ENCODE measurements at regions not wholly inside any gene's neighbourhood (a gene's known extent, or its start where the extent isn't known, plus 50 kb on each side); places are given as distances from the start of the nearest gene placed in this dataset.

GRCh38 chr3:68485051-68485450 lies 447.3 kb downstream of the TAFA4 start:
- TF ChIP-seq CTCF (IDR thresholded peaks at IDR 0.05; ENCODE audit: low read depth, low read length, poor library complexity, severe bottlenecking), result no peak
- TF ChIP-seq EZH2phosphoT487 (IDR thresholded peaks at IDR 0.05; ENCODE audit: borderline replicate concordance, low read length), result no peak
- H3F3A ChIP-seq (ENCODE audit: control insufficient read depth, insufficient read depth), result no peaks in the 10 kb centered on the region

GRCh38 chr3:68483601-68484000 lies 448.7 kb downstream of the TAFA4 start:
- Histone ChIP-seq H3K9me3 (ENCODE audit: control insufficient read depth, insufficient read depth, low read length) (no peaks in the 10 kb centered on the region), H3F3A (ENCODE audit: control insufficient read depth, insufficient read depth) (no peaks in the 10 kb centered on the region), H3K9me2 (replicated peaks; ENCODE audit: control insufficient read depth, low read length) (no peaks in the 10 kb centered on the region), H3K4me1 (ENCODE audit: control insufficient read depth, low read length) (no peaks in the 10 kb centered on the region), H3K36me3 (ENCODE audit: control insufficient read depth, low read length) (no peaks in the 10 kb centered on the region), H3K27me3 (ENCODE audit: control insufficient read depth, low read length) (no peaks in the 10 kb centered on the region), H3K4me3 (ENCODE audit: low read length) (no peak overlapping the region), H3K27ac (ENCODE audit: low read depth, low read length) (no peak overlapping the region), H3K4me2 (ENCODE audit: low read length) (no peak overlapping the region), H3K79me2 (ENCODE audit: control insufficient read depth, low read length) (no peaks in the 10 kb centered on the region), H4K20me1 (ENCODE audit: control insufficient read depth, insufficient read depth, low read depth, low read length) (no peaks in the 10 kb centered on the region)
- no peak for TF ChIP-seq EZH2phosphoT487 (IDR thresholded peaks at IDR 0.05; ENCODE audit: borderline replicate concordance, low read length)
- no peak for TF ChIP-seq CTCF (IDR thresholded peaks at IDR 0.05; ENCODE audit: low read depth, low read length, poor library complexity, severe bottlenecking)

More at GRCh38 chr3:68485051-68485450, 447.3 kb downstream of the TAFA4 start:
- no peaks in the 10 kb centered on the region for H3K36me3 ChIP-seq (ENCODE audit: control insufficient read depth, low read length)
- no peak overlapping the region for H3K27ac ChIP-seq (ENCODE audit: low read depth, low read length)
- H3K27me3 ChIP-seq (ENCODE audit: control insufficient read depth, low read length), result no peaks in the 10 kb centered on the region
- no peaks in the 10 kb centered on the region for H3K9me3 ChIP-seq (ENCODE audit: control insufficient read depth, insufficient read depth, low read length)
- H3K4me3 ChIP-seq (ENCODE audit: low read length), result no peak overlapping the region
- no peaks in the 10 kb centered on the region for H3K9me2 ChIP-seq (replicated peaks; ENCODE audit: control insufficient read depth, low read length)
- H3K79me2 ChIP-seq (ENCODE audit: control insufficient read depth, low read length), result no peaks in the 10 kb centered on the region
- H4K20me1 ChIP-seq (ENCODE audit: control insufficient read depth, insufficient read depth, low read depth, low read length), result no peaks in the 10 kb centered on the region
- no peak overlapping the region for H3K4me2 ChIP-seq (ENCODE audit: low read length)
- no peaks in the 10 kb centered on the region for H3K4me1 ChIP-seq (ENCODE audit: control insufficient read depth, low read length)

- Histone ChIP-seq H3F3A (ENCODE audit: control insufficient read depth, insufficient read depth) (no peaks in the 10 kb centered on the region), H3K27ac (ENCODE audit: low read depth, low read length) (no peak overlapping the region), H3K4me2 (ENCODE audit: low read length) (no peak overlapping the region), H3K4me1 (ENCODE audit: control insufficient read depth, low read length) (no peaks in the 10 kb centered on the region), H3K36me3 (ENCODE audit: control insufficient read depth, low read length) (no peaks in the 10 kb centered on the region), H4K20me1 (ENCODE audit: control insufficient read depth, insufficient read depth, low read depth, low read length) (no peaks in the 10 kb centered on the region), H3K9me2 (replicated peaks; ENCODE audit: control insufficient read depth, low read length) (no peaks in the 10 kb centered on the region), H3K79me2 (ENCODE audit: control insufficient read depth, low read length) (no peaks in the 10 kb centered on the region), H3K27me3 (ENCODE audit: control insufficient read depth, low read length) (no peaks in the 10 kb centered on the region), H3K9me3 (ENCODE audit: control insufficient read depth, insufficient read depth, low read length) (no peaks in the 10 kb centered on the region), H3K4me3 (ENCODE audit: low read length) (no peak overlapping the region)
- TF ChIP-seq EZH2phosphoT487 (IDR thresholded peaks at IDR 0.05; ENCODE audit: borderline replicate concordance, low read length) (no peak), CTCF (IDR thresholded peaks at IDR 0.05; ENCODE audit: low read depth, low read length, poor library complexity, severe bottlenecking) (no peak)
These were observed 449.3 kb downstream of the TAFA4 start for GRCh38 chr3:68483041-68483440.

- Histone ChIP-seq H3F3A (ENCODE audit: control insufficient read depth, insufficient read depth) (no peaks in the 10 kb centered on the region), H3K27me3 (ENCODE audit: control insufficient read depth, low read length) (no peaks in the 10 kb centered on the region), H4K20me1 (ENCODE audit: control insufficient read depth, insufficient read depth, low read depth, low read length) (no peaks in the 10 kb centered on the region), H3K9me3 (ENCODE audit: control insufficient read depth, insufficient read depth, low read length) (no peaks in the 10 kb centered on the region), H3K9me2 (replicated peaks; ENCODE audit: control insufficient read depth, low read length) (no peaks in the 10 kb centered on the region), H3K4me1 (ENCODE audit: control insufficient read depth, low read length) (no peaks in the 10 kb centered on the region), H3K4me2 (ENCODE audit: low read length) (no peak overlapping the region), H3K36me3 (ENCODE audit: control insufficient read depth, low read length) (no peaks in the 10 kb centered on the region), H3K79me2 (ENCODE audit: control insufficient read depth, low read length) (no peaks in the 10 kb centered on the region), H3K4me3 (ENCODE audit: low read length) (no peak overlapping the region), H3K27ac (ENCODE audit: low read depth, low read length) (no peak overlapping the region)
- TF ChIP-seq EZH2phosphoT487 (IDR thresholded peaks at IDR 0.05; ENCODE audit: borderline replicate concordance, low read length), result no peak
- TF ChIP-seq CTCF (IDR thresholded peaks at IDR 0.05; ENCODE audit: low read depth, low read length, poor library complexity, severe bottlenecking), result no peak
These were observed 449.8 kb downstream of the TAFA4 start for GRCh38 chr3:68482565-68482964.
